Endothelial cell of umbilical vein (primary cell): ENCODE measurements at regions not wholly inside any gene's neighbourhood (a gene's known extent, or its start where the extent isn't known, plus 50 kb on each side); places are given as distances from the start of the nearest gene placed in this dataset.

Source experiments
- BruUV-seq: library from RNA; stranded (reverse); fragments of 400-500 nt; replicated peaks from 2 replicates; lab custom pipeline; 2021; lab: Mats Ljungman, UMichigan
- CTCF ChIA-PET: fragments of 300-600, 350-600 bp; sonication (Branson Sonifier 250); formaldehyde crosslinking; loops from one replicate; lab custom pipeline; 2021; ENCODE audit warnings: antibody characterized with exemption, inconsistent platforms; lab: Charles Lee
- POLR2A ChIA-PET: fragments of 300-600, 350-600 bp; sonication (Branson Sonifier 250); formaldehyde crosslinking; loops from one replicate; lab custom pipeline; 2021; ENCODE audit warnings: antibody characterized with exemption, inconsistent platforms; lab: Charles Lee
- DNase-seq: peaks from one replicate; pipeline ENCODE4 v3.0.0-alpha.2; 2011; ENCODE audit warnings: low read depth, low spot score
- FAIRE-seq: peaks from 2 replicates; lab custom pipeline; 2011; peaks lifted over from hg19 to GRCh38; lab: Jason Lieb, UNC
- H2AFZ ChIP-seq: 2 replicates; pipeline ENCODE4 v1.6.0; 2012; ENCODE audit warnings: low read depth, low read length, control low read depth, inconsistent platforms
- H3K27ac ChIP-seq: 2 replicates; pipeline ENCODE4 v1.5.1; 2011; ENCODE audit warnings: low read depth, mild to moderate bottlenecking, control low read depth, low read length, moderate library complexity; ENCODE audit not compliant: insufficient read depth
- H3K27me3 ChIP-seq, 2 experiments: 2 replicates each; pipeline versions ENCODE4 v1.6.0 to v1.6.1; 2011; ENCODE audit warnings: low read length in 2 of 2, mixed read lengths in 1 of 2; ENCODE audit not compliant: control insufficient read depth in 2 of 2, insufficient read depth in 2 of 2
- H3K36me3 ChIP-seq, 2 experiments: 2 replicates in 1 of 2; 3 replicates in 1 of 2; pipeline ENCODE4 v1.5.1; 2011; ENCODE audit warnings: low read length in 2 of 2, mild to moderate bottlenecking in 1 of 2, moderate library complexity in 1 of 2; ENCODE audit not compliant: control insufficient read depth in 2 of 2, insufficient read depth in 2 of 2; ENCODE audit errors: extremely low read depth in 1 of 2
- H3K4me1 ChIP-seq: 3 replicates; pipeline ENCODE4 v1.5.1; 2011; ENCODE audit warnings: mild to moderate bottlenecking, low read length; ENCODE audit not compliant: control insufficient read depth, insufficient read depth; ENCODE audit errors: extremely low read depth
- H3K4me2 ChIP-seq: 2 replicates; pipeline ENCODE4 v1.6.1; 2011; ENCODE audit warnings: low read length, control low read depth, mixed read lengths; ENCODE audit not compliant: insufficient read depth
- H3K4me3 ChIP-seq, 3 experiments: fragments of 200-600 bp in 1 of 3; sonication (generic), shearing (Covaris generic) in 1 of 3; replicated peaks in 1 of 3; 2 replicates each; pipeline ENCODE4 v1.5.1; 2011 to 2016; ENCODE audit warnings: control low read depth in 3 of 3, low read length in 3 of 3, mild to moderate bottlenecking in 2 of 3, inconsistent platforms in 1 of 3, low read depth in 1 of 3, moderate library complexity in 1 of 3; ENCODE audit not compliant: insufficient read depth in 1 of 3
- H3K79me2 ChIP-seq: 2 replicates; pipeline ENCODE4 v1.6.0; 2012; ENCODE audit warnings: low read length, inconsistent platforms; ENCODE audit not compliant: control insufficient read depth, insufficient read depth
- H3K9ac ChIP-seq: replicated peaks from 2 replicates; pipeline ENCODE3; 2011; ENCODE audit warnings: low read length, control low read depth; ENCODE audit not compliant: insufficient read depth; ENCODE audit errors: extremely low read depth
- H3K9me1 ChIP-seq: replicated peaks from 3 replicates; pipeline ENCODE4 v1.6.0; 2011; ENCODE audit warnings: mild to moderate bottlenecking, low read length; ENCODE audit not compliant: control insufficient read depth, insufficient read depth; ENCODE audit errors: extremely low read depth
- H3K9me3 ChIP-seq: replicated peaks from 2 replicates; pipeline ENCODE4 v1.5.1; 2012; ENCODE audit warnings: low read length, inconsistent platforms; ENCODE audit not compliant: control insufficient read depth, insufficient read depth
- H4K20me1 ChIP-seq: replicated peaks from 2 replicates; pipeline ENCODE3; 2011; ENCODE audit warnings: mild to moderate bottlenecking, low read length; ENCODE audit not compliant: control insufficient read depth, insufficient read depth; ENCODE audit errors: extremely low read depth
- CTCF ChIP-seq, 2 donors: IDR thresholded peaks; 1 replicate in 1 of 2; 2 replicates in 1 of 2; pipeline ENCODE4 v1.5.1; 2011; ENCODE audit warnings: low read length in 2 of 2, mild to moderate bottlenecking in 2 of 2, moderate library complexity in 2 of 2, control low read depth in 1 of 2, inconsistent platforms in 1 of 2, low read depth in 1 of 2; ENCODE audit not compliant: insufficient read depth in 1 of 2; ENCODE audit errors: extremely low read depth in 1 of 2
- EZH2 ChIP-seq: IDR thresholded peaks from 2 replicates; pipeline ENCODE4 v1.6.1; 2012; ENCODE audit warnings: borderline replicate concordance, low read depth, mild to moderate bottlenecking, moderate library complexity, low read length, inconsistent platforms; ENCODE audit not compliant: severe bottlenecking
- FOS ChIP-seq: IDR thresholded peaks from 2 replicates; pipeline ENCODE4 v1.6.1; 2011; ENCODE audit warnings: mild to moderate bottlenecking, low read length, moderate library complexity, borderline replicate concordance; ENCODE audit not compliant: insufficient read depth
- GATA2 ChIP-seq: IDR thresholded peaks from 2 replicates; pipeline ENCODE4 v1.7.0; 2011; ENCODE audit warnings: low read depth, mild to moderate bottlenecking, moderate library complexity, mixed read lengths, low read length; ENCODE audit not compliant: insufficient read length, insufficient read depth
- JUN ChIP-seq: IDR thresholded peaks from 2 replicates; pipeline ENCODE4 v1.6.1; 2011; ENCODE audit warnings: borderline replicate concordance, low read depth; ENCODE audit not compliant: insufficient read length, insufficient read depth
- MYC ChIP-seq: IDR thresholded peaks from one replicate; pipeline ENCODE4 v1.6.1; 2011; ENCODE audit warnings: mild to moderate bottlenecking, low read depth, low read length
- POLR2A ChIP-seq: IDR thresholded peaks from 2 replicates; pipeline ENCODE4 v1.6.1; 2012; ENCODE audit warnings: low read depth, mild to moderate bottlenecking, control low read depth, low read length
- POLR2AphosphoS5 ChIP-seq: IDR thresholded peaks from 2 replicates; pipeline ENCODE4 v1.6.1; 2012; ENCODE audit warnings: low read depth, mild to moderate bottlenecking, control low read depth, low read length, moderate library complexity; ENCODE audit not compliant: insufficient read depth
- dilution Hi-C: fragments of 300-500 bp; cut with MboI; formaldehyde crosslinking; loops from one replicate; pipeline ENCODE4 v1.15.0; 2019; ENCODE audit warnings: low sequenced_read_pairs; ENCODE audit not compliant: extremely low pct_ligation_motif_present
- intact Hi-C: fragments of 100-400 bp; cut with micrococcal nuclease; formaldehyde crosslinking; loops from one replicate; pipeline ENCODE4 v1.10.0; 2022
- TF ChIP-seq, protein P1 (sequence below): IDR thresholded peaks from 2 replicates; pipeline ENCODE4 v1.6.1; 2011; ENCODE audit not compliant: insufficient read depth, insufficient read length

GRCh38 chr1:5495596-5496410 is 496.4 kb downstream of the NPHP4 start:
- dilution Hi-C loops (no loop called here), intact Hi-C loops (no loop called here)
- ChIA-PET CTCF (no interaction called here), POLR2A (no interaction called here)
- no peaks in the 10 kb centered on the region for H3K27me3 ChIP-seq
- H3K79me2 ChIP-seq, result no peaks in the 10 kb centered on the region
- no peak overlapping the region for H3K9ac ChIP-seq
- no peak overlapping the region for H3K4me2 ChIP-seq
- FAIRE-seq (no peak), DNase-seq (no peak)
- H3K9me1 ChIP-seq, result no peaks in the 10 kb centered on the region
- H3K27ac ChIP-seq, result no peak overlapping the region
- H2AFZ ChIP-seq, result no peak overlapping the region
- TF ChIP-seq POLR2A, result no peak
- no peak for TF ChIP-seq CTCF (IDR thresholded peaks at IDR 0.05; ENCODE audit: extremely low read depth in 1 of 2, insufficient read depth in 1 of 2, low read depth in 1 of 2, low read length in 2 of 2)
- TF ChIP-seq GATA2, result no peak
- no peak for TF ChIP-seq MYC
- no peak for TF ChIP-seq FOS
- TF ChIP-seq, protein P1, sequence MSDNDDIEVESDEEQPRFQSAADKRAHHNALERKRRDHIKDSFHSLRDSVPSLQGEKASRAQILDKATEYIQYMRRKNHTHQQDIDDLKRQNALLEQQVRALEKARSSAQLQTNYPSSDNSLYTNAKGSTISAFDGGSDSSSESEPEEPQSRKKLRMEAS, result no peak
- TF ChIP-seq JUN, result no peak
- TF ChIP-seq POLR2AphosphoS5, result no peak
- no peak for TF ChIP-seq EZH2
- no peaks in the 10 kb centered on the region for H3K4me1 ChIP-seq
- no peaks in the 10 kb centered on the region for H4K20me1 ChIP-seq
- no peak overlapping the region for H3K4me3 ChIP-seq
- H3K9me3 ChIP-seq, result no peaks in the 10 kb centered on the region
- BruUV-seq, result no TSS peak
- no peaks in the 10 kb centered on the region for H3K36me3 ChIP-seq
